Islet precursor cell (in vitro differentiated cells): ENCODE measurements at regions not wholly inside any gene's neighbourhood (a gene's known extent, or its start where the extent isn't known, plus 50 kb on each side); places are given as distances from the start of the nearest gene placed in this dataset.
"Not testable (repeated sequence)": the region's sequence is repeated elsewhere in the genome, so short reads cannot be mapped to it uniquely, and the experiment has no call there.

Source experiments
- DNase-seq: peaks from one replicate; pipeline ENCODE4 v3.0.0-alpha.2; 2018

GRCh38 chr3:137304313-137305056, 346.7 kb downstream of the IL20RB start:
- DNase-seq = no peak

GRCh38 chr3:137324114-137324513, 366.3 kb downstream of the IL20RB start:
- DNase-seq = no peak

DNA sequence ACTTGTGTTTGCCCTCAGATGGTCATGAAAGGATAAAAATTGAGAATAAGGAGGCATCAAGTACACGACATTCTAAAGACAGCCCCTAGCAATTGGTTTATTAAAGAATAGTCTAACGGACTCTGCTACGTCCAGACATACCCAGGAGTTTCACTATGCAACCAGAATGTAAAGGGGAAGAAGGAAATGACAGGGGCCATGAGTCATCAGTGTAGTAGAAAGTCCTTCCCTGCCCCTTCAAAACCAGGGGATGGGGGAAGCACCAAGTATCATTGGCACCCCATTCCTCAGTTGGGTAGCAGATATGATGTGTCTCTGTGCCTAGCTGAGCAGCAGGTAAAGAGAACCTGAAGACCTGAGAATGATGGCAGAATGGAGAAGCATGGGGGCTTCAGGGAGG, 367.4 kb downstream of the IL20RB start:
- no peak for DNase-seq

- DNase-seq = no peak
Observed at GRCh38 chr3:137325934-137326333, 368.2 kb downstream of the IL20RB start.

- no peak for DNase-seq
Observed at GRCh38 chr3:137329594-137329993, 371.8 kb downstream of the IL20RB start.

DNA sequence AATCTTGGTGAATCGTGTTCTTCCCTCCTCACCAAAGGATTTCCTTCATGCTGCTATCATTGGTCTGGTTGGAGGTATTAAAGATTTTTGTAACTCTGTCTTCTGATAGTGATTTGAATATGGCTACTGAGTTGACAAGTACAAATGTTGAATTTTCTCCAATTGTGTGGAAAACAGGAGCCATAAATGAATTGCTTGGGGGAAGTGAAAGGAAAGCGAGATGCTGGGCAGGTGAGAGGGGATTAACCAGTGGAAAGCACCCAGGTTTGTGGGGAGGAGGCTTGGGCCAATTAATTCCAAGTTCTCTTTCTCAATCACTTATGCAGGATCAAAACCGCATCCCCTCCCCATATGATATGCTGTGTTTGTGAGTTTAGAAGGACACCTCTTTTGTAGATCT, 372.5 kb downstream of the IL20RB start:
- no peak for DNase-seq

- no peak for DNase-seq
Observed at GRCh38 chr3:137332297-137332696, 374.5 kb downstream of the IL20RB start.

GRCh38 chr3:137335478-137335877, 377.7 kb downstream of the IL20RB start:
- DNase-seq = no peak

DNA sequence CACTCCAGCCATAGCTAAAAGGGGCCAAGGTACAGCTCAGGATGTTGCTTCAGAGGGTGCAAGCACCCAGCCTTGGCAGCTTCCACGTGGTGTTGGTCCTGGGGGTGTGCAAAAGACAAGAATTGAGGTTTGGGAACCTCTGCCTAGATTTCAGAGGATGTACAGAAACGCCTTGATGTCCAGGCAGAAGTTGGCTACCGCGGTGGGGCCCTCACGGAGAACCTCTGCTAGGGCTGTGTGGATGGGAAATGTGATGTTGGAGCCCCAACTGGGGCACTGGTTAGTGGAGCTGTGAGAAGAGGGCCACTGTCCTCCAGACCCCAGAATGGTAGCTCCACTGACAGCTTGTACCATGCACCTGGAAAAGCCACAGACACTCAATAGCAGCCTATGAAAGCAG, 380.6 kb downstream of the IL20RB start:
- DNase-seq = not testable (repeated sequence)

GRCh38 chr3:137343283-137343682, 385.5 kb downstream of the IL20RB start:
- no peak for DNase-seq

DNA sequence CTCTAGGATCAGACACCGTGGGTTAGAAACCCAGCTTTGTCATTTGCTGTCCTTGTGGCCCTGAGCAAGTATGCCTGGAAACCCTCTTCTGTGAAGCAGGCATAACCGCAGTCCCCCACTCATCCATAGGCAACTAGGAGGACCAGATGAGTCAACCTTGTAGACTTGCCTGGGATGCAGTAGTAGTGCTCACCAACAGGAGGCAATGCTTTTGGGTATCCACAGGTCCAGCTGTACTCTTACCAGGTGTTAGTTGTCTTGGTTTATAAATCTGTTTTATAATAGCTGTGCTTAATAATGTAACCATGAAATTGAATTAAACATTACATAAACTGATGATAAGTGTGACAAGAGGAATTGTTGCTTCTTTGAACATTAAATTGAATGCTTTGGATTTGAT, 389.3 kb downstream of the IL20RB start:
- no peak for DNase-seq

DNA sequence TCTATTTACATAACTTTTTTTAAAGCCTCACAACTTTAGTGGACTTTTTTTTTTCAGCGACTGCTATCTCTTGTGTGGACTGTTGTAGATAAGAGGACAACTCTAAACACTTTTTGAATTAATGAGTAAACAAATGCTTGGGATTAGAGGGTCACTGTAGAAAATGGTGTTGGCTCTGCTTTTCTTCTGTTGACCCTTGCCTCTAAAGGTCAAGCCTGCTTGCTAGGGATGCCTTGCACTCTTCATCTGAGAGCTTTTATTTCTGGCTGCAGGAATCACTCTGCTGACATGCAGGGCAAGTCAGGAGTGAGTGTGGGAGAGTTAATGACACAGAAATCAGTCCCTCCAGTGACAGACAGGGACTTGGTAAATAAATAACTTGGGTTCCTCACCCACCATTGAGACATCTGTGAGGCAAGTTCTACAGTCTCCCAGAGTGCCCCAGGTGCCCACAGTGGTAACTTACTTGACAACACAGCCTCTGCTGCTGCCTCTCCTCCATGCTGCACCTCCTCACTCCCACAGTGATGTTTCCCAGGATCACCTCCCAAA, 390.1 kb downstream of the IL20RB start:
- no peak for DNase-seq

DNA sequence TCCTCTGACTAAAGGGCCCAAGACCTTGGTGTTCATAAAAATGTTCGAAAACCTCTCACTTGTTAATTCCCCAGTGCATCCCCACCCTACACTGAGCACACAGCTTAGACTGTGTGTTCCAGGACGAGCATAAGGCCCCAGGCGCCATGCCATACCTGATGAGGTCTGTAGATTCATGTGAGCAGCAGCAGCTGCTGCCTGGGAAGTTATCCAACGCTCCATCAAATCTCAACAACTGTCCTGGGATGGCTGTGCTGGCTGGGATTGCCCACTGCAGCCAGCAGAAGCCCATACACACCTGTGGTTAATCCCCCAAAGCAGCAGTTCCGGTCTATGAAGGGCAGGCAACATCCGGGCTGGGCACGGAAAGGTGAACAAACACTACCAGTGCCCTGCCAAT, 391.2 kb downstream of the IL20RB start:
- no peak for DNase-seq

- DNase-seq = no peak
Observed at GRCh38 chr3:137349557-137350348, 392.0 kb downstream of the IL20RB start.

DNA sequence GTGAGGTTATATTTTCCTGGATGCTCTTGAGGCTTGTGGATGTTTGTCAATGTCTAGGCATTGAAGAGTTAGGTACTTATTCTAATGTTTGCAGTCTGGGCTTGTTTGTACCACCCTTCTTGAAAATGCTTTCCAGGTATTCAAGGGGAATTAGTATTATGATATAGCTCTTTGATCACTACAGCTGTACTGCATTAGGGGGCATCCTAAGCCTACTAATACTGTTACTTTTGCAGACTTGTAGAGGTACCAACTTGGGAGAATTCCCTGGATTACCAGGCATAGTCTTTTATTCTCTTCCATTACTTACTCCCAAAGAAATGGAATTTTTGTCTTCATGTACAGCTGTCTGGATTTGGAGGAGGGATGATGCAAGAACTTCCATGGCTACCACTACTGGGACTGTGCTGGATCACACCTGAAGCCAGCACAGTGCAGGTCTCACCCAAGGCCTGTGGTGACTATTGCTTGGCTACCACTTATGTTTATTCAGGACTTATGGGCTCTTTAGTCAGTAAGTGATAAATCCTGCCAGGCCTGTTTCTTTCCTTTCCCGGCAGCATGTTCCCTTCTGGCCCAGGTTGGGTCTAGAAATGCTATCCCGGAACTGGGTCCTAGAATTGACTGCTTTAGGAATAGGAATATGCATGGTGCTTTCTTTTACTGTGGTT, 402.9 kb downstream of the IL20RB start:
- DNase-seq = no peak

DNA sequence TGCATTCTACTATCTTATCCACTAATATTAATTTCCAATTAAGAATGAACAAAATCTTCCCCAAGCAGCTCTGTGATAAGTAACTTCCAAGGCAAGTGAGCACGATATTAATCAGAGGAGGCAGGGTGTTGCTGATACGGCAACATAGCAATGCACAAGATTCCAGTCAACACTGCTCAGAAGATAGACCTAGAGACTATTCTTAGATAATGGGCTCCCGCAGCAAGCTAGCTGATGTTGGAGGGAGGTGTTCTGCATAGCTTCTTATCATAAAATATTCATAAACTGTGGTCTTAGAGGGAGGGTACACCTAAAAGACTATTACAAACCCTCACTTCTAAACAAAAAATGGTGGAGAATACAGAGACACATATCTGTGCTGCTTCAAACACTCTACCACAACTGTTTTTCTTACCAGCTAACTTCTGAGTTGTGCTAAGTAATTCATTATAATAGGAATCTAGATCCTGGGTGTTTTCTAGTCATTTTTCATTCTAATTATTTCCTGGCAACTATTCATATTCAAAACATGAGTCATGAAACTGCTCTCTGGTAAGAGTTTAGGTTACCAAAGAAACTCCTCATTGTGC, 382.0 kb upstream of the SOX14 start:
- DNase-seq = no peak

DNA sequence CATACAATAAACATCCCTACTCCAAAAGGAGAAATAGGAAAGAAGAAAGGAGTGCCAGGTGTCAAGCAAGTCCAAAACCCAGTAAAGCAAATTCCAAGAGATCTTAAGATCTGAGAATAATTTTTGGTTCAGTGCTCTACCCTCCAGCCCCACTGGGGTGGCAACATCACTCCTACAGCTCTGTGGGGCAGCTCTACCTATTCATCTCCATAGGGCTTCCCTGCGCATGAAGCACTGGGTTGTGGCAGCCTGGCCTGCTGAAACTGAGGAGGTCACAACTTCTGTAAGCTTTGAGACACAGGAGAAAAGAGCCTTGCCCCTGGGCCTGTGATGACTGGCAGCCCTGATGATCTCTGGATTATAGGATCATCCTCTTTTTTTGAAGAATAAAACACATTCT, 378.2 kb upstream of the SOX14 start:
- no peak for DNase-seq

GRCh38 chr3:137409584-137409983, 354.5 kb upstream of the SOX14 start:
- DNase-seq = no peak

DNA sequence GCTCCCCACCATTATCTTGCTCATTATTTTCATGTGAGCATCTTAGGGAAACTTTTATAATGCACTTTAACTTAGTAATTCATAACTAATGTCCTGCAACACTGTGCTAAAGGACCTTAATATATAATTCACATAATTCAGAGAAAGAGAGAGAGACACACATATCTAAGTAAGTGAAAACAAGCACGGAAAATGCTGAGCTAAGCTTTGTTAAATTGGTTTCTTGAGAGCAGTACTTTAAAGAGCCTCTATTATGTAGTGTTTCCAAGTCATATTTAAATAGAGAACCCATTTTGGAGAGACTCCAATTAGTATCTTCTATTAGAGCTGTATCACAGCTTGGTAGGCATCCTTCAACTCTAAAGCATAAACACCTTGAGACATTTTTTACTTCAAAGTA, 354.1 kb upstream of the SOX14 start:
- no peak for DNase-seq

DNA sequence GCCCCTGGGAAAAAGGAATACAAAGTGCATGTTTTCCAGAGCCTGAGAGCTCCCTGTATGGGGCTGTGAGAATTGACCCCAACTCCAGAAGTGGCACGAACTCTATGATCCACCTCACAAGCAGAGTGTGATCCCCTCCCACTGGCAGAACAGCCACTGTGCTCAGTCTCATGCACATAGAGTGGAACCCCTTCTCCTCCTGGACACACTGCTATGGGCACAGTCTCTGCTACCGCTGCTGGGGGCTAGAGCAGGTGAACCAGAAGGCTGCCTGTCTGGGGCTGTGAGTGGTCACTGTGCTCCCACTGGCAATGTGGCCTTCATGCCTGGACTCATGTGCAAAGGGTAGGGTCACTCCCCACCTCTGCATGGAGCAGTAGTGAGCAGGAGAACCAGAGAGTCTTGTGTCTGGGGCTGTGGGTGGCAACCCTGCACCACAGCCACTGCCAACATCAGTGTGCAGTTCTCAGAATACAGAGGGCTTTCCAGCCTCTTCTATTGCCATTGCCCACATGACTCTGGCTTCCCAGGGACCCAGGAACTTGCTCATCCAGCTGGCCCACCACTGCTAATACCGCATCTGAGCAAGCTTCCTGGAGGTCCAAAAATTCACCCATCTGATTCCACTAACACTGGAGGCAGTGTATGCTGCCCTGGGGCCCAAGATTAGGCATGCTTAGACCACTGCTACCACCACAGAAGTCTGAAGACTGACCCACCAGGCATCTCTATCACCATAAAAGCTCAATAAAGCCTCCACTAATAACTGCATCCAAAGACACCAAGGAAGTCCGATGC, 343.7 kb upstream of the SOX14 start:
- no peak for DNase-seq

DNA sequence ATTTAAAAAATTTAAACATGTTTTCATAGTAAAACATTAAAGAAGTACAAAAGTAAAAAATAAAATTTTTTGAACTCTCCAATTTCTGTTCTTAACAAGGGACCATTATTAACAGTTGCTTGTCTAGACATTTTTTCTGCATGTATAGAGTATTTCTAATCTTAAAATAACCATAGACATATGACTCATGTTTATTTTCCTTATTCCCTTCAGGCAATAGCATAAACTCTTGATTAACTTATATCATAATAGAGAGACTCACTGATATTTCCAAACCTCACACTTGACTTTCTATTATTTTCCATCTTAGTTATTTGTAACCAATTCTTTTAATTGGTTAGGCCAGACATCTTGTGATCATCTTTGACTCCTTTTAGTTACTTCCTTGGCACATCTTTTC, 325.6 kb upstream of the SOX14 start:
- DNase-seq = no peak

- no peak for DNase-seq
Observed at GRCh38 chr3:137460944-137461343, 303.2 kb upstream of the SOX14 start.
